A549 (cell line): ENCODE measurements at regions not wholly inside any gene's neighbourhood (a gene's known extent, or its start where the extent isn't known, plus 50 kb on each side); places are given as distances from the start of the nearest gene placed in this dataset.

Experiments used
- ATAC-seq, 2 experiments: fragments of 200-7000 bp in 1 of 2; fragments of >200 bp in 1 of 2; cut with Nextera tagmentation in 1 of 2; cut with Tn5 transposase in 1 of 2; 3 replicates each; pipeline versions ENCODE4 v1.8.0 to v1.9.1; 2018 to 2020; ENCODE audit warnings: mild to moderate bottlenecking in 1 of 2, moderate library complexity in 1 of 2
- CTCF ChIA-PET: fragments of 300-600 bp; sonication (Branson Sonifier 250); formaldehyde crosslinking; extraction: SDS; loops from one replicate; lab custom pipeline; 2021; ENCODE audit warnings: antibody characterized with exemption, inconsistent platforms; lab: Yijun Ruan, JAX
- POLR2A ChIA-PET: fragments of 350-600 bp; formaldehyde crosslinking; extraction: SDS; loops from one replicate; lab custom pipeline; 2021; ENCODE audit warnings: antibody characterized with exemption, inconsistent platforms; lab: Yijun Ruan, JAX
- DNase-seq, 2 experiments: peaks; one replicate each; pipeline versions ENCODE4 v3.0.0 to v3.0.0-alpha.2; 2011 to 2016; ENCODE audit warnings: low read depth in 1 of 2, low spot score in 1 of 2
- FAIRE-seq: peaks from 2 replicates; lab custom pipeline; 2011; peaks lifted over from hg19 to GRCh38; lab: Jason Lieb, UNC
- H3K27ac ChIP-seq, 2 experiments: fragments of >200 bp; sonication (Bioruptor Twin); formaldehyde crosslinking; 3 replicates each; pipeline ENCODE4 v1.5.1; 2016 to 2017
- H3K4me1 ChIP-seq: fragments of >200 bp; sonication (Bioruptor Twin); formaldehyde crosslinking; 3 replicates; pipeline ENCODE4 v1.6.1; 2016
- H3K4me2 ChIP-seq: fragments of >200 bp; sonication (Bioruptor Twin); formaldehyde crosslinking; 3 replicates; pipeline ENCODE4 v1.6.1; 2016
- H3K4me3 ChIP-seq: fragments of >200 bp; sonication (Bioruptor Twin); formaldehyde crosslinking; 3 replicates; pipeline ENCODE4 v1.5.1; 2016
- H3K9me3 ChIP-seq: fragments of >200 bp; sonication (Bioruptor Twin); formaldehyde crosslinking; 3 replicates; pipeline ENCODE4 v1.6.1; 2016
- BCL3 ChIP-seq: fragments of >200 bp; sonication (Bioruptor Twin); formaldehyde crosslinking; IDR thresholded peaks from 3 replicates; pipeline ENCODE4 v1.6.1; 2016
- CEBPB ChIP-seq, 2 experiments: fragments of >200 bp in 1 of 2; sonication (Bioruptor Twin) in 1 of 2; formaldehyde crosslinking in 1 of 2; IDR thresholded peaks; 2 replicates each; pipeline ENCODE4 v1.6.1; 2012 to 2016
- CHD4 ChIP-seq: fragments of 200-600 bp; sonication (generic); IDR thresholded peaks from 2 replicates; pipeline ENCODE4 v1.6.1; 2016; ENCODE audit warnings: antibody characterized with exemption, mild to moderate bottlenecking, borderline replicate concordance
- EHMT2 ChIP-seq: fragments of 200-600 bp; sonication (generic); IDR thresholded peaks from 2 replicates; pipeline ENCODE4 v1.6.1; 2016; ENCODE audit warnings: antibody characterized with exemption, low read depth, mild to moderate bottlenecking, moderate library complexity
- EP300 ChIP-seq, 2 experiments: fragments of >200 bp; sonication (Bioruptor Twin); formaldehyde crosslinking; IDR thresholded peaks; 2 replicates in 1 of 2; 3 replicates in 1 of 2; pipeline ENCODE4 v1.6.1; 2016 to 2017
- FOSL2 ChIP-seq, 2 experiments: fragments of 450-650 bp in 1 of 2; fragments of >200 bp in 1 of 2; sonication (Bioruptor Twin) in 1 of 2; formaldehyde crosslinking; IDR thresholded peaks; 2 replicates each; pipeline versions ENCODE4 v1.5.0 to v1.6.1; 2016 to 2020; ENCODE audit warnings: mild to moderate bottlenecking in 1 of 2, moderate library complexity in 1 of 2
- GATA3 ChIP-seq: IDR thresholded peaks from 2 replicates; pipeline ENCODE4 v1.6.1; 2012; ENCODE audit warnings: borderline replicate concordance
- MAFK ChIP-seq: fragments of 450-650 bp; IDR thresholded peaks from 2 replicates; pipeline ENCODE4 v1.6.1; 2014; ENCODE audit not compliant: partially characterized antibody
- NR3C1 ChIP-seq: fragments of >200 bp; sonication (Bioruptor Twin); formaldehyde crosslinking; IDR thresholded peaks from 3 replicates; pipeline ENCODE4 v1.6.1; 2017
- RCOR1 ChIP-seq: fragments of 150-350 bp; IDR thresholded peaks from 2 replicates; pipeline ENCODE4 v1.6.1; 2014; ENCODE audit warnings: antibody characterized with exemption, low read length, low read depth
- TFCP2L1 ChIP-seq: fragments of 250-450 bp; sonication (Bioruptor Pico); IDR thresholded peaks from 2 replicates; pipeline ENCODE4 v1.5.0; 2021; ENCODE audit warnings: mild to moderate bottlenecking
- WGBS: methylation state at CpG from one replicate; pipeline ENCODE4 v1.1.6; 2017; ENCODE audit errors: missing lambda C conversion rate; 5-methylcytosine and 5-hydroxymethylcytosine counted together
- TF ChIP-seq, protein P1 (sequence below): fragments of >200 bp; sonication (Bioruptor Twin); formaldehyde crosslinking; IDR thresholded peaks from 2 replicates; pipeline ENCODE4 v1.6.1; 2016
- TF ChIP-seq, protein P2 (sequence below): fragments of 250-450 bp; sonication (Bioruptor Pico); IDR thresholded peaks from 2 replicates; pipeline ENCODE4 v1.5.0; 2021; ENCODE audit warnings: mild to moderate bottlenecking, moderate library complexity, borderline replicate concordance

- TF ChIP-seq RCOR1 = no peak
- peak; percentile 57 for TF ChIP-seq MAFK
- peak; percentile 91; a peak in 4 of 5 replicates for TF ChIP-seq EP300 (IDR thresholded peaks at IDR 0.05)
- TF ChIP-seq, protein P1, sequence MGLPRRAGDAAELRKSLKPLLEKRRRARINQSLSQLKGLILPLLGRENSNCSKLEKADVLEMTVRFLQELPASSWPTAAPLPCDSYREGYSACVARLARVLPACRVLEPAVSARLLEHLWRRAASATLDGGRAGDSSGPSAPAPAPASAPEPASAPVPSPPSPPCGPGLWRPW = peak; percentile 71; the same call in 1 of the 2 replicates
- TF ChIP-seq BCL3 = peak; percentile 92; the same call in 2 of the 3 replicates
- TF ChIP-seq FOSL2 (IDR thresholded peaks at IDR 0.05) = peak; percentile 96
- peak; percentile 98 for TF ChIP-seq FOSL2 (CRISPR knock-in tag; IDR thresholded peaks at IDR 0.05)
- TF ChIP-seq NR3C1 = no peak
- TF ChIP-seq, all 56 proteins: peak for 15
Observed at GRCh38 chr10:52443419-52444388, 129.6 kb downstream of the DKK1 start (continued).

- TF ChIP-seq GATA3 = no peak
- TF ChIP-seq CHD4 = 0 out of 2 replicates have a peak, but pooled peaks have one; percentile 12
- no peak for TF ChIP-seq EHMT2
- no peak for TF ChIP-seq TFCP2L1 (CRISPR knock-in tag)
- ChIA-PET POLR2A (no interaction called here), CTCF (interaction anchor here (1.2 kb wide), 1 partner anchor 132 kb away, joined by 5 read pairs; the partner anchor contains the start of gene DKK1)
- FAIRE-seq (no peak), ATAC-seq (no peak), DNase-seq (no peak)
- Histone ChIP-seq H3K4me1 (peaks cover 84% of the 10 kb centered on the region), H3K4me2 (no peak overlapping the region), H3K27ac (peak overlapping the region; percentile 76 to 84; a peak in 5 of 6 replicates), H3K4me3 (no peak overlapping the region), H3K9me3 (no peaks in the 10 kb centered on the region)
- 84% methylated on average over 5 of the region's 5 CpGs for WGBS
Observed at GRCh38 chr10:52446391-52446790, 132.3 kb downstream of the DKK1 start.

DNA sequence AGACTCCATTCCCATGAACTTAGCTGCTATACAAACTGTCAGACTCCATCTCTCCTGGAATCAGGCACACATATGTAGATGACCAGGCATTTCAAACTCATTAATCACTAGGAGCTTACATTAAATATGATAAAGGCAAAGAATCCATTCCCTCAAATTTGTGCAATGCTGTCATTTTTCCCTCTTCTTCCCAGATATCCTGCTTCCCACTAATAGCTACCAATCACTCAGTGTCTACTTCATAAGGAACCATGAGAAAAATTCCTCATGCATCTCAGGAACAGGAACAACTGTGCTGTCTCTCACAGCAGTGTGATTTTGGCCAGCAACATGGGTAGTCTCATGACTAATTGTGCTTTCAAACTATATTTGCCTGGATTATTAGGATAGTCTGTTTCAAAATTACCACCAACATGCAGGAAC, 133.9 kb downstream of the DKK1 start:
- Histone ChIP-seq H3K4me2 (peak overlapping the region; percentile 27; the same call in 2 of the 3 replicates), H3K4me3 (no peak overlapping the region), H3K9me3 (no peaks in the 10 kb centered on the region), H3K27ac (peak overlapping the region; percentile 72 to 84), H3K4me1 (peaks cover 82% of the 10 kb centered on the region)
- FAIRE-seq (peak; percentile 49), ATAC-seq (no peak), DNase-seq (no peak)
- TF ChIP-seq TFCP2L1 (CRISPR knock-in tag) (no peak), MAFK (peak; percentile 7)
- CTCF ChIA-PET = interaction anchor here (0.9 to 1.6 kb wide), 5 partner anchors 18 to 140 kb away, joined by 3 to 7 read pairs (median 4); partner anchors contain the start of gene DKK1
- POLR2A ChIA-PET = no interaction called here

DNA sequence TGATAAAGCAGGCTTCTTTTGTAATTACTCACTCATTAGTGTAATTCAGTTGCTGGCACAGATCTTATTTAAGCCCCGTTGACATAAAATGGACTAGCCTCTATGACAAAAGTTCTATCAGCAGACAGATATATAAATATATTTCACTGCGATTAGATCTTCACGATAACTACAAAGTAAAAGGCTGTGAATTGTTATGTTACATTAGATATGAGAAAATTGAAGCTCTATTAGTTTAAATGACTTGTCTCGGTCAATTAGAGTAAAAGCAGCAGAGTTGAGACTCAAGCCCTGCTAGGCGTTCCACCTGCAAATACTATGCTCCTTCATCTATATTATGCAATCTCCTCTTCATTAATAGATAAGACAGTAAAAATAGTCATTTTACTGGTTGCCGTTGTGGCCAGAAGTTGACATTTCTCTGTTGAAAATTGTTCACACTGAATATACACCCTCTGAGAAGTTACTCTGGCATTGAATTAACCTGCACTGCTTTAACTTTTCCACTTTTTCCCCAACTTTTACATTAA, 136.7 kb downstream of the DKK1 start:
- ChIA-PET POLR2A (no interaction called here), CTCF (interaction anchor here (1.2 kb wide), 1 partner anchor 11 kb away, joined by 3 read pairs; no protein-coding TSS in a partner anchor)
- FAIRE-seq = no peak
- WGBS = 69% methylated on average over 6 of the region's 6 CpGs
- TF ChIP-seq, protein P2, sequence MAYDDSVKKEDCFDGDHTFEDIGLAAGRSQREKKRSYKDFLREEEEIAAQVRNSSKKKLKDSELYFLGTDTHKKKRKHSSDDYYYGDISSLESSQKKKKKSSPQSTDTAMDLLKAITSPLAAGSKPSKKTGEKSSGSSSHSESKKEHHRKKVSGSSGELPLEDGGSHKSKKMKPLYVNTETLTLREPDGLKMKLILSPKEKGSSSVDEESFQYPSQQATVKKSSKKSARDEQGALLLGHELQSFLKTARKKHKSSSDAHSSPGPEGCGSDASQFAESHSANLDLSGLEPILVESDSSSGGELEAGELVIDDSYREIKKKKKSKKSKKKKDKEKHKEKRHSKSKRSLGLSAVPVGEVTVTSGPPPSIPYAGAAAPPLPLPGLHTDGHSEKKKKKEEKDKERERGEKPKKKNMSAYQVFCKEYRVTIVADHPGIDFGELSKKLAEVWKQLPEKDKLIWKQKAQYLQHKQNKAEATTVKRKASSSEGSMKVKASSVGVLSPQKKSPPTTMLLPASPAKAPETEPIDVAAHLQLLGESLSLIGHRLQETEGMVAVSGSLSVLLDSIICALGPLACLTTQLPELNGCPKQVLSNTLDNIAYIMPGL = no peak
- peak in 1 of 2 experiments; percentile 46; a peak in 1 of 4 replicates for TF ChIP-seq CEBPB (IDR thresholded peaks at IDR 0.05)
- no peaks in the 10 kb centered on the region for H3K9me3 ChIP-seq
- DNase-seq = no peak
- H3K4me1 ChIP-seq = peaks cover 84% of the 10 kb centered on the region
- no peak overlapping the region for H3K4me3 ChIP-seq
- peak overlapping the region; percentile 70 for H3K4me2 ChIP-seq
- no peak for ATAC-seq
- peak overlapping the region; percentile 84 to 87 for H3K27ac ChIP-seq
